HCT116 (cell line): ENCODE measurements at regions not wholly inside any gene's neighbourhood (a gene's known extent, or its start where the extent isn't known, plus 50 kb on each side); places are given as distances from the start of the nearest gene placed in this dataset.

ENCODE experiments used
- ATAC-seq: fragments of 200-7000 bp; cut with Tn5 transposase; 2 replicates; pipeline ENCODE4 v1.9.1; 2020; ENCODE audit warnings: mild to moderate bottlenecking, moderate library complexity
- BruUV-seq: library from RNA; stranded (reverse); fragments of 400-500 nt; replicated peaks from 2 replicates; lab custom pipeline; 2021; lab: Mats Ljungman, UMichigan
- CTCF ChIA-PET: fragments of 300-600 bp; sonication (Branson Sonifier 250); formaldehyde crosslinking; loops from one replicate; lab custom pipeline; 2021; ENCODE audit warnings: antibody characterized with exemption; lab: Charles Lee
- POLR2A ChIA-PET: fragments of 300-600, 350-600 bp; sonication (Branson Sonifier 250); formaldehyde crosslinking; loops from one replicate; lab custom pipeline; 2021; ENCODE audit warnings: antibody characterized with exemption; lab: Charles Lee
- RAD21 ChIA-PET, 2 experiments: fragments of 300-600 bp; sonication (Branson Sonifier 250); formaldehyde crosslinking; loops; one replicate each; lab custom pipeline; 2023; ENCODE audit warnings: low total read pairs in 2 of 2; ENCODE audit not compliant: uncharacterized antibody in 2 of 2, unreplicated experiment in 2 of 2, low non-redundant PET in 1 of 2; lab: Charles Lee
- DNase-seq: peaks from one replicate; pipeline ENCODE4 v3.0.0-alpha.2; 2010; ENCODE audit warnings: low read depth, low spot score
- H2AFZ ChIP-seq: fragments of 200-600 bp; shearing (Covaris generic), sonication (generic); 2 replicates; pipeline ENCODE4 v1.6.1; 2017; ENCODE audit warnings: low read depth, mixed run types, mixed read lengths, antibody characterized with exemption, low read length; ENCODE audit not compliant: poor library complexity, severe bottlenecking
- H3K27ac ChIP-seq: 2 replicates; pipeline ENCODE4 v1.5.1; 2012; ENCODE audit warnings: low read depth, low read length
- H3K27me3 ChIP-seq: fragments of 200-600 bp; sonication (generic); 2 replicates; pipeline ENCODE4 v1.6.1; 2016; ENCODE audit warnings: mixed run types, low read length, mixed read lengths; ENCODE audit not compliant: insufficient read depth
- H3K36me3 ChIP-seq, 2 experiments: fragments of 200-500 bp in 1 of 2; fragments of 200-600 bp in 1 of 2; sonication (Bioruptor generic) in 1 of 2; sonication (generic) in 1 of 2; 2 replicates each; pipeline versions ENCODE4 v1.5.1 to v1.6.1; 2014 to 2016; ENCODE audit warnings: low read length in 2 of 2, inconsistent platforms in 1 of 2, mixed read lengths in 1 of 2, mixed run types in 1 of 2; ENCODE audit not compliant: insufficient read depth in 2 of 2, control insufficient read depth in 1 of 2
- H3K4me1 ChIP-seq, 2 experiments: fragments of 200-600 bp in 1 of 2; sonication (generic) in 1 of 2; 2 replicates each; pipeline versions ENCODE4 v1.5.1 to v1.6.1; 2012 to 2017; ENCODE audit warnings: low read length in 2 of 2, inconsistent platforms in 1 of 2, mild to moderate bottlenecking in 1 of 2, mixed read lengths in 1 of 2, mixed run types in 1 of 2, moderate library complexity in 1 of 2; ENCODE audit not compliant: insufficient read depth in 2 of 2, control insufficient read depth in 1 of 2
- H3K4me2 ChIP-seq: fragments of 200-600 bp; sonication (generic); 2 replicates; pipeline ENCODE4 v1.6.1; 2017; ENCODE audit warnings: mixed run types, low read length, mixed read lengths
- H3K4me3 ChIP-seq, 2 experiments: fragments of 200-600 bp in 1 of 2; sonication (generic) in 1 of 2; replicated peaks in 1 of 2; 2 replicates each; pipeline ENCODE4 v1.5.1; 2011 to 2016; ENCODE audit warnings: low read length in 2 of 2, control low read depth in 1 of 2, low read depth in 1 of 2, mild to moderate bottlenecking in 1 of 2, mixed read lengths in 1 of 2, mixed run types in 1 of 2
- H3K79me2 ChIP-seq: fragments of 200-600 bp; sonication (generic); 2 replicates; pipeline ENCODE4 v1.6.1; 2017; ENCODE audit warnings: mild to moderate bottlenecking, mixed run types, low read length, moderate library complexity, mixed read lengths; ENCODE audit not compliant: insufficient read depth
- H3K9ac ChIP-seq: fragments of 200-600 bp; sonication (generic); 2 replicates; pipeline ENCODE4 v1.6.1; 2016; ENCODE audit warnings: low read length, mixed read lengths
- H3K9me2 ChIP-seq: fragments of 200-600 bp; sonication (generic), shearing (Covaris generic); 2 replicates; pipeline ENCODE4 v1.6.1; 2017; ENCODE audit warnings: mixed run types, mild to moderate bottlenecking, moderate library complexity; ENCODE audit not compliant: insufficient read depth
- H3K9me3 ChIP-seq, 2 experiments: fragments of 200-500 bp in 1 of 2; fragments of 200-600 bp in 1 of 2; sonication (Bioruptor generic) in 1 of 2; sonication (generic) in 1 of 2; 2 replicates each; pipeline ENCODE4 v1.6.1; 2014 to 2017; ENCODE audit warnings: low read length in 2 of 2, mixed read lengths in 2 of 2, inconsistent platforms in 1 of 2, low read depth in 1 of 2, mild to moderate bottlenecking in 1 of 2, mixed run types in 1 of 2, moderate library complexity in 1 of 2; ENCODE audit not compliant: control insufficient read depth in 1 of 2, insufficient read depth in 1 of 2
- H4K20me1 ChIP-seq: fragments of 200-600 bp; sonication (generic), shearing (Covaris generic); 2 replicates; pipeline ENCODE4 v1.6.1; 2017; ENCODE audit warnings: mixed run types, mild to moderate bottlenecking, moderate library complexity; ENCODE audit not compliant: insufficient read depth
- ELF1 ChIP-seq: IDR thresholded peaks from 2 replicates; pipeline ENCODE4 v1.6.1; 2012; ENCODE audit warnings: low read depth, borderline replicate concordance
- EZH2phosphoT487 ChIP-seq: fragments of 200-600 bp; IDR thresholded peaks from 2 replicates; pipeline ENCODE4 v1.6.1; 2018; ENCODE audit warnings: antibody characterized with exemption, borderline replicate concordance
- POLR2AphosphoS5 ChIP-seq: IDR thresholded peaks from 2 replicates; pipeline ENCODE4 v1.6.1; 2011; ENCODE audit warnings: mild to moderate bottlenecking, low read depth, low read length, moderate library complexity
- RAD21 ChIP-seq: IDR thresholded peaks from 2 replicates; pipeline ENCODE4 v1.6.1; 2012; ENCODE audit warnings: low read depth, mild to moderate bottlenecking
- SRF ChIP-seq: IDR thresholded peaks from 2 replicates; pipeline ENCODE4 v1.6.1; 2012; ENCODE audit warnings: low read depth
- ZFX ChIP-seq: fragments of 450-650 bp; IDR thresholded peaks from 2 replicates; pipeline ENCODE4 v1.6.1; 2017
- intact Hi-C: fragments of 100-400 bp; cut with micrococcal nuclease; formaldehyde crosslinking; loops from 2 replicates; pipeline ENCODE4 v1.10.0; 2022
- TF ChIP-seq, protein P1 (sequence below), 3 experiments: fragments of 200-600 bp in 1 of 3; sonication (generic) in 1 of 3; IDR thresholded peaks in 2 of 3; conservative IDR thresholded peaks in 1 of 3; 2 replicates each; pipeline ENCODE4 v1.5.1; 2012 to 2017; ENCODE audit warnings: low read depth in 2 of 3, low read length in 2 of 3, antibody characterized with exemption in 1 of 3, borderline replicate concordance in 1 of 3, control low read depth in 1 of 3, mild to moderate bottlenecking in 1 of 3, mixed read lengths in 1 of 3, mixed run types in 1 of 3, moderate library complexity in 1 of 3; ENCODE audit not compliant: insufficient read depth in 1 of 3

DNA sequence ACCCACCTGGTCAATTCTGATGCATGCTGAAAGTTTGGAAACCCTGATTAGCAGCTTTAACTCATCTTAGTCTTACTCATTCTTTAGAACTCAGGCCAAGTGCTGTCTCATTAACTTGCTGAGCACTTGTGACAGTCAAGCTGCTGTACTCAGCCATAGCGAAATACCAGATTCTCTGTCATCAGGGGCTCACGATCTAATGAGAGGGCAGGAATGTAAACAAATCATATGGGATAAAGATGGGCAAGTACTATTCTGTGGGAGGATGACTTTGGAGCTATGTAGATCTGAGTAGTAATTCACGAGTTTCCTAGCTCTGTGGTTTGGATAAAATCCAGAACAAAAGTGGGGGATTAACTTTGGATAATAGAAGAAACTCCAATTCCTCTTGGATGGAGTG, 376.6 kb downstream of the HRH4 start:
- no peak overlapping the region for H3K27ac ChIP-seq
- TF ChIP-seq ZFX (no peak), EZH2phosphoT487 (no peak), POLR2AphosphoS5 (no peak), ELF1 (no peak), SRF (no peak)
- TF ChIP-seq, all 23 proteins: peak for 0
- DNase-seq (no peak), ATAC-seq (no peak)
- Histone ChIP-seq H3K9me3 (no peaks in the 10 kb centered on the region), H3K4me2 (no peak overlapping the region), H3K9ac (no peak overlapping the region), H2AFZ (no peak overlapping the region), H4K20me1 (no peaks in the 10 kb centered on the region), H3K36me3 (no peaks in the 10 kb centered on the region), H3K79me2 (no peaks in the 10 kb centered on the region), H3K4me1 (no peaks in the 10 kb centered on the region), H3K27me3 (peaks cover 12% of the 10 kb centered on the region), H3K4me3 (no peak overlapping the region), H3K9me2 (no peaks in the 10 kb centered on the region)
- RAD21 ChIA-PET: no interaction called here
- CTCF ChIA-PET: no interaction called here
- POLR2A ChIA-PET: no interaction called here
- BruUV-seq: no TSS peak
- intact Hi-C loops: no loop called here

DNA sequence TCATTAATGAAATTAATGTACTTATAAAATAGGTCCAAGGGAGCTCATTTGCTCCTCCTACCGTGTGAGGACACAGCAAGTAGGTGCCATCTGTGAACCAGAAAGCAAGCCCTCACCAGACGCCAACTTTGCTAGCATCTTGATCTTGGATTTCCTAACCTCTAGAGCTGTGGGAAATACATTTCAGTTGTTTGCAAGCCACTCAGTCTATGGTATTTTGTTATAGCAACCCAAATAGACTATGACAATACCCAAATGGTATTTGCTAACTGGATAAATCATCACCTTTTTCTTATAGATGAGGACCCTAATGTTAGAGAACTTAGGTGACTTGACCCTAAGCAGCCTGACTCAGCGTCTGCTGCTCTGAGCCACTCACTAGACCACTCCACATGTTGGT, 379.6 kb downstream of the HRH4 start:
- Histone ChIP-seq H3K9ac (no peak overlapping the region), H2AFZ (no peak overlapping the region), H3K4me1 (no peaks in the 10 kb centered on the region), H3K27me3 (peaks cover 2% of the 10 kb centered on the region), H3K9me3 (no peaks in the 10 kb centered on the region), H3K4me2 (no peak overlapping the region), H3K79me2 (no peaks in the 10 kb centered on the region), H3K36me3 (no peaks in the 10 kb centered on the region), H4K20me1 (no peaks in the 10 kb centered on the region), H3K27ac (no peak overlapping the region), H3K9me2 (no peaks in the 10 kb centered on the region), H3K4me3 (no peak overlapping the region)
- DNase-seq (no peak), ATAC-seq (no peak)
- ChIA-PET CTCF (no interaction called here), RAD21 (no interaction called here), POLR2A (no interaction called here)
- TF ChIP-seq, protein P1, sequence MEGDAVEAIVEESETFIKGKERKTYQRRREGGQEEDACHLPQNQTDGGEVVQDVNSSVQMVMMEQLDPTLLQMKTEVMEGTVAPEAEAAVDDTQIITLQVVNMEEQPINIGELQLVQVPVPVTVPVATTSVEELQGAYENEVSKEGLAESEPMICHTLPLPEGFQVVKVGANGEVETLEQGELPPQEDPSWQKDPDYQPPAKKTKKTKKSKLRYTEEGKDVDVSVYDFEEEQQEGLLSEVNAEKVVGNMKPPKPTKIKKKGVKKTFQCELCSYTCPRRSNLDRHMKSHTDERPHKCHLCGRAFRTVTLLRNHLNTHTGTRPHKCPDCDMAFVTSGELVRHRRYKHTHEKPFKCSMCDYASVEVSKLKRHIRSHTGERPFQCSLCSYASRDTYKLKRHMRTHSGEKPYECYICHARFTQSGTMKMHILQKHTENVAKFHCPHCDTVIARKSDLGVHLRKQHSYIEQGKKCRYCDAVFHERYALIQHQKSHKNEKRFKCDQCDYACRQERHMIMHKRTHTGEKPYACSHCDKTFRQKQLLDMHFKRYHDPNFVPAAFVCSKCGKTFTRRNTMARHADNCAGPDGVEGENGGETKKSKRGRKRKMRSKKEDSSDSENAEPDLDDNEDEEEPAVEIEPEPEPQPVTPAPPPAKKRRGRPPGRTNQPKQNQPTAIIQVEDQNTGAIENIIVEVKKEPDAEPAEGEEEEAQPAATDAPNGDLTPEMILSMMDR (IDR thresholded peaks at IDR 0.05 in 2 of 3, conservative IDR thresholded peaks at IDR 0.05 in 1 of 3; ENCODE audit: borderline replicate concordance in 1 of 3, insufficient read depth in 1 of 3, low read depth in 2 of 3, low read length in 2 of 3): no peak
- no peak for TF ChIP-seq RAD21
- no peak for TF ChIP-seq ZFX
- BruUV-seq: no TSS peak
- intact Hi-C loops: no loop called here
